ENCODE measurements at regions not wholly inside any gene's neighbourhood (a gene's known extent, or its start where the extent isn't known, plus 50 kb on each side); places are given as distances from the start of the nearest gene placed in this dataset.

DNA sequence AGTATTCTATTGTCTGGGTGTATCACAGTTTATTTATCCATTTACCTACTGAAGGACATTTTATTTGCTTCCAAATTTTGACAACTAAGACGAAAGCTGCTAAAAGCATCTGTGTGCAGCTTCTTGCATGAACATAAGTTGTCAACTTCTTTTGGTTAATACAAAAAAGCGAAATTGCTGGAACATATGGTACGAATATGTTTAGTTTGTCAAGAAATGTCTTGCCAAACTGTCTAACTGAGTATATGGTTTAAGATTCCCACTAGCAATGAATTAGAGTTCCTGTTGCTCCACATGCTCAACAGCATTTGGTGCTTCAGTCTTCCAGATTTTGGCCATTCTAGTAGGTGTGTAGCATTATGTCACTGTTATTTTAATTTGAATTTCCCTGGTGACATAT lies 372.3 kb upstream of the NRXN1 start:
- TF ChIP-seq ZBTB1 (tag by site-specific recombination; IDR thresholded peaks at IDR 0.05) (no peak), ZNF121 (tag by site-specific recombination; IDR thresholded peaks at IDR 0.05) (no peak)
